HepG2 (cell line): ENCODE measurements at regions not wholly inside any gene's neighbourhood (a gene's known extent, or its start where the extent isn't known, plus 50 kb on each side); places are given as distances from the start of the nearest gene placed in this dataset.
"Not testable (repeated sequence)": the region's sequence is repeated elsewhere in the genome, so short reads cannot be mapped to it uniquely, and the experiment has no call there.

ENCODE experiments used
- BRCA1 ChIP-seq: sonication (generic); formaldehyde crosslinking; IDR thresholded peaks from 2 replicates; pipeline ENCODE4 v1.4.0; 2020; ENCODE audit warnings: missing genetic modification reagents
- HNRNPH1 ChIP-seq: fragments of 200-400 bp; formaldehyde crosslinking; optimal IDR thresholded peaks from 2 replicates; pipeline ENCODE3; 2017; ENCODE audit warnings: mild to moderate bottlenecking, low read depth, low read length
- POLR2A ChIP-seq, 2 experiments: IDR thresholded peaks; 2 replicates each; pipeline ENCODE4 v1.6.1; 2011; ENCODE audit warnings: low read depth in 2 of 2, low read length in 2 of 2, mild to moderate bottlenecking in 1 of 2, moderate library complexity in 1 of 2; ENCODE audit not compliant: insufficient read depth in 1 of 2
- POLR2G ChIP-seq: fragments of 200-400 bp; formaldehyde crosslinking; IDR thresholded peaks from 2 replicates; pipeline ENCODE4 v1.6.1; 2018; ENCODE audit warnings: mild to moderate bottlenecking, low read depth, low read length, moderate library complexity
- RFX5 ChIP-seq: IDR thresholded peaks from 2 replicates; pipeline ENCODE4 v1.6.1; 2011; ENCODE audit warnings: low read depth, low read length, improper control_type of control experiment
- RXRA ChIP-seq: sonication (generic); formaldehyde crosslinking; IDR thresholded peaks from 2 replicates; pipeline ENCODE4 v1.5.1; 2020; ENCODE audit warnings: missing genetic modification reagents
- SSRP1 ChIP-seq: IDR thresholded peaks from 2 replicates; pipeline ENCODE4 v1.6.1; 2016; ENCODE audit warnings: control low read depth
- TARDBP ChIP-seq: sonication (generic); formaldehyde crosslinking; IDR thresholded peaks from 2 replicates; pipeline ENCODE4 v1.8.0; 2022; ENCODE audit warnings: mild to moderate bottlenecking, missing genetic modification reagents

GRCh38 chr5:39611076-39611475, 186.3 kb upstream of the DAB2 start:
- TF ChIP-seq POLR2G; SSRP1; BRCA1 (CRISPR knock-in tag); RXRA (CRISPR knock-in tag); HNRNPH1; TARDBP (CRISPR knock-in tag); RFX5; POLR2A (IDR thresholded peaks at IDR 0.05; ENCODE audit: insufficient read depth in 1 of 2, low read depth in 2 of 2, low read length in 2 of 2): not testable (repeated sequence)
